ENCODE measurements at regions not wholly inside any gene's neighbourhood (a gene's known extent, or its start where the extent isn't known, plus 50 kb on each side); places are given as distances from the start of the nearest gene placed in this dataset.

DNA sequence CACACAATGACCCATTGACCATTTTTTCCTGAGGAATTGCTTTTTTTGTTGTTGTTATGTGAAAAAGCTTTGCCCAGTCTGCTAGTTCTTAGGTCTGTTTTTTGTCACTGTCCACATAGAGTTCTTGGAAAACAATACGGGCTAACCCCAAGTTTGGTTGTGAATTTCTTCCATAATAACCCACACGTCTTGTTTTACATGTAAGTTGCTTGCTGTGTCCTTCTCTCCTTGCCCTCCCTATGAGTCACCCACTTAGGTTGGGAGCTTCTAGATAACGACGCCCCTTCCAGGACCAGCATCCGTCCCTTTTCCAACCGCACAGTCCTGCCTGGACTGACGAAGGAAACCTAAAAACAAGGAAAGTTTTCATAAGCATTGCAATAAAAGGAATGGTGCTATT, 175.3 kb upstream of the HS3ST3A1 start:
- Histone ChIP-seq H3K9ac (ENCODE audit: low read depth in 1 of 2, low read length in 2 of 2) (no peak overlapping the region), H3K9me3 (ENCODE audit: control insufficient read depth in 1 of 2, low read length in 2 of 2) (peaks cover 0 to 5% of the 10 kb centered on the region in 2 donors), H3K4me1 (ENCODE audit: control insufficient read depth in 1 of 2, insufficient read depth in 2 of 2, low read length in 2 of 2) (no peaks in the 10 kb centered on the region), H3K36me3 (ENCODE audit: control insufficient read depth in 1 of 2, insufficient read depth in 2 of 2, low read length in 2 of 2) (no peaks in the 10 kb centered on the region), H3K27ac (ENCODE audit: low read depth, low read length) (no peak overlapping the region), H3K4me3 (ENCODE audit: low read depth in 1 of 2, low read length in 2 of 2) (no peak overlapping the region), H3K27me3 (ENCODE audit: control insufficient read depth in 1 of 2, insufficient read depth in 2 of 2, low read length in 2 of 2) (no peaks in the 10 kb centered on the region)

DNA sequence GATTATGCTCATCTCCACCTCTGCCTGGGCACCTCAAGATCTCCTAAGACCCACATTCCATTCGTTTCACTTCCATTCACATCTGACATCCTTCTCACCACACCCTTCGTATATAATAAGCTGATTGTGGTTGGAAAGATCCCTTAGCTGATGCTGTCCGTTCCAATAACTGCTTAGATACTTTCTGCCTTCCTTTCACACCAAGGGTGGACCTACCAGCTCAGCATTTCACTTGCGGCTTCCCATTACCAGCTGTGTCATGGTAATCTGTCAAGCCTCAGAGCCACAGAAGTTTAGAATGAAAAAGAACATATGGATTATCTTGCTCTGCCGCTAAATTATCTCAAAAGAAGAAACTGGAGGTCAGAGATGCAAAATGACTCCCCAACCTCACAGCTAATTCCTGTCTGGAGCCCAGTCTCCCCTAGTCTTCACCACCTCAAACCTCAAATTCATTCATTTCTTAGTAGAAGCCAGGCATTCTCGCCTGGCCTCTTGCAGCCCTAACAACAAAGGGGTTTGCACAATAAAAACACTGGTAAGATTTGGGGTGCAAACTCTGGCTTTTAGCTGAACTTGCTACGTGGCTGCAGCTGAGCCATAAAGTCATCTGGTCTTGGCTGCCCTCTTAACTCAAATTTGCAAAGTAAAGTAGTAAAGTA, 182.8 kb upstream of the HS3ST3A1 start:
- Histone ChIP-seq H3K36me3 (ENCODE audit: control insufficient read depth in 1 of 2, insufficient read depth in 2 of 2, low read length in 2 of 2) (no peaks in the 10 kb centered on the region), H3K27me3 (ENCODE audit: control insufficient read depth in 1 of 2, insufficient read depth in 2 of 2, low read length in 2 of 2) (no peaks in the 10 kb centered on the region), H3K4me3 (ENCODE audit: low read depth in 1 of 2, low read length in 2 of 2) (no peak overlapping the region), H3K9me3 (ENCODE audit: control insufficient read depth in 1 of 2, low read length in 2 of 2) (peaks cover 0 to 3% of the 10 kb centered on the region in 2 donors), H3K4me1 (ENCODE audit: control insufficient read depth in 1 of 2, insufficient read depth in 2 of 2, low read length in 2 of 2) (no peaks in the 10 kb centered on the region), H3K9ac (ENCODE audit: low read depth in 1 of 2, low read length in 2 of 2) (no peak overlapping the region), H3K27ac (ENCODE audit: low read depth, low read length) (no peak overlapping the region)

DNA sequence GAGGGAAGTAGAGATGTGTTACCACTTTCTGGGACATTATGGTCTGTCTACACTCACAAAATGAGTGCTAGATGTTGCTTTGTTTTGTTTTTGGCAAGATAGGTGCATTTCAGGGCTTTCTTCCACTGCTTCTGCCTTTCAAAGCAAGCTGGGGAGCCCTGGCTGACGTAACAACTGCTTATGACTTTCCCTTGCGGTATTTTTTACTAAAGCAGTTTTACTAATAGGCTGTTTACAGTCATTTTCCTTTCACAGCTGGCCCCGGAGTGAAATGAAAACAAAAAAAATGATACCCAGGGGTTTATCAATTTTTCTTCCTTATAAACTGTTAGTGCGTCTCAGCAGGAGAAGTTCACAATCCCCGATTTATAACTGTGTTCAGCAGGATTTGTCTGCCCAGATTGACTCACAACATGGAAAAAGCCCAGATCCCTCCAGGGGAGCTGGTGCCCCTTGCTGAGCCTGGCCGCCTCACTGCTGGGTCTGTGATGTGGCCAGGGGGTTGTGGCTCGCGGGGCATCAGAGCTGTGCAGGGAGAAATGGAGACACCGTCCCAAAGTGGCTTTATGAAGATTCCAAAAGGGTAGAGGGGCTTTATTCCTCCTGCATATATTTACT, 184.4 kb upstream of the HS3ST3A1 start:
- Histone ChIP-seq H3K9me3 (ENCODE audit: control insufficient read depth in 1 of 2, low read length in 2 of 2) (no peaks in the 10 kb centered on the region), H3K27ac (ENCODE audit: low read depth, low read length) (no peak overlapping the region), H3K36me3 (ENCODE audit: control insufficient read depth in 1 of 2, insufficient read depth in 2 of 2, low read length in 2 of 2) (no peaks in the 10 kb centered on the region), H3K4me1 (ENCODE audit: control insufficient read depth in 1 of 2, insufficient read depth in 2 of 2, low read length in 2 of 2) (no peaks in the 10 kb centered on the region), H3K27me3 (ENCODE audit: control insufficient read depth in 1 of 2, insufficient read depth in 2 of 2, low read length in 2 of 2) (no peaks in the 10 kb centered on the region), H3K4me3 (ENCODE audit: low read depth in 1 of 2, low read length in 2 of 2) (no peak overlapping the region), H3K9ac (ENCODE audit: low read depth in 1 of 2, low read length in 2 of 2) (no peak overlapping the region)

DNA sequence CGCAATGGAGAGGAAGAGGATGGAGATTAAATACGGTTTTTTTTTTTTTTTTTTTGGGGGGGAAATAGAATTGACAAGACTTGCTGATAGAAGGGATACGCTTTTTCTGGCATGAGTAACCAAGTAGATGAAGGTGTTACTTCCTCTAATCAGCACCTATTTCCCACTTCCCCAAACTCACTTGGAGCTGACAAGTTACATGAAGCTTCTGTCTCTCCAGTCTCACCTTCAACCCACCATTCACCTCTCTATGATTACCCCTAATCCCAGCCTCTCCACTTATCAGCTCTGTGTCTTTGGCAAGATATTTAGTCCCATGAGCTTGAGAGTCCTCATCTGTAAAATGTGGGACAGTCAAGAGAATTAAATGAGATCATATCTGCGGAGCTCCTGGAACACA, 185.9 kb upstream of the HS3ST3A1 start:
- Histone ChIP-seq H3K36me3 (ENCODE audit: control insufficient read depth in 1 of 2, insufficient read depth in 2 of 2, low read length in 2 of 2) (no peaks in the 10 kb centered on the region), H3K4me3 (ENCODE audit: low read depth in 1 of 2, low read length in 2 of 2) (no peak overlapping the region), H3K4me1 (ENCODE audit: control insufficient read depth in 1 of 2, insufficient read depth in 2 of 2, low read length in 2 of 2) (no peaks in the 10 kb centered on the region), H3K9ac (ENCODE audit: low read depth in 1 of 2, low read length in 2 of 2) (no peak overlapping the region), H3K27me3 (ENCODE audit: control insufficient read depth in 1 of 2, insufficient read depth in 2 of 2, low read length in 2 of 2) (no peaks in the 10 kb centered on the region), H3K27ac (ENCODE audit: low read depth, low read length) (no peak overlapping the region), H3K9me3 (ENCODE audit: control insufficient read depth in 1 of 2, low read length in 2 of 2) (no peaks in the 10 kb centered on the region)

DNA sequence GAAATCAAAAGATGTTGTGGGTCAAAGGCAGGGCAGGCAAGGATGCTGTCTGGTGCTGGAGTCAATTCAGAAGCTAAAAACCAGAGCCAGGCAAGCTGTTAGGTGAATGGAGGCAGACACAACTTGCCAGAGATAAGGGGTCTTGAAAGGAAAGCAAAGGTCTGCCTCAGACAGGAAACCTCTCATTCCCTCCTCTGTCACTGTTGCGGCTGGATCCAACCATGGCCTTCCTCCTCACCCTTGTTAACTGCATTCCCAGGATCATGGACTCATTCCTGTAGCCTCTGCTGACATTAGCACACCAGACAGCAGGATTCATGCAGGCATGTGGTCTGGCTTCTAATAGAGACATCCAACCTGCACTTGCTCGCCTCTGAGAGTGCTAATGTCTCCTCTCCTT, 186.7 kb upstream of the HS3ST3A1 start:
- H3K4me3 ChIP-seq (ENCODE audit: low read depth in 1 of 2, low read length in 2 of 2): no peak overlapping the region
- H3K9me3 ChIP-seq (ENCODE audit: control insufficient read depth in 1 of 2, low read length in 2 of 2): no peaks in the 10 kb centered on the region
- H3K4me1 ChIP-seq (ENCODE audit: control insufficient read depth in 1 of 2, insufficient read depth in 2 of 2, low read length in 2 of 2): no peaks in the 10 kb centered on the region
- no peak overlapping the region for H3K9ac ChIP-seq (ENCODE audit: low read depth in 1 of 2, low read length in 2 of 2)
- H3K36me3 ChIP-seq (ENCODE audit: control insufficient read depth in 1 of 2, insufficient read depth in 2 of 2, low read length in 2 of 2): no peaks in the 10 kb centered on the region
- no peak overlapping the region for H3K27ac ChIP-seq (ENCODE audit: low read depth, low read length)
- H3K27me3 ChIP-seq (ENCODE audit: control insufficient read depth in 1 of 2, insufficient read depth in 2 of 2, low read length in 2 of 2): no peaks in the 10 kb centered on the region

DNA sequence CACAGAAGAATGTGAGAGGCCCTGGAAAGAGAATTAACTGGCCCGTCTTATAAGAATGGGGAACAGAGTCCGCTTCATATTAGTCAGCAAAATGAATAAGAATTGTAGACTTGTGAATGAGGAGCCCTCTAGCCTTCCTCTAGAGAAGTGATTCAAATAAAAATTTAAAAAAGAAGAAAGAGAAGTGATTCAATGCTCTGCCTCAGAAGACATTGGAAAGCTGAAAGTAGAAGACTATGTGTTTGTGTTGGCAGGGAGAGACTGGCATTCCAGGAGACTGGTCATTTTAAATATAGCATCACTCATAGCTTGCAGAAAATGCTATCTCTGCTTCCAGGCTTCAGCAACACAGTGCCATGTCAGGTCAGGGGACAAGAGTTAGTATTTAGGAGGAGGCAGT, 190.6 kb upstream of the HS3ST3A1 start:
- H3K27me3 ChIP-seq (ENCODE audit: control insufficient read depth in 1 of 2, insufficient read depth in 2 of 2, low read length in 2 of 2): no peaks in the 10 kb centered on the region
- no peaks in the 10 kb centered on the region for H3K36me3 ChIP-seq (ENCODE audit: control insufficient read depth in 1 of 2, insufficient read depth in 2 of 2, low read length in 2 of 2)
- H3K4me3 ChIP-seq (ENCODE audit: low read depth in 1 of 2, low read length in 2 of 2): no peak overlapping the region
- no peak overlapping the region for H3K27ac ChIP-seq (ENCODE audit: low read depth, low read length)
- no peaks in the 10 kb centered on the region for H3K9me3 ChIP-seq (ENCODE audit: control insufficient read depth in 1 of 2, low read length in 2 of 2)
- no peaks in the 10 kb centered on the region for H3K4me1 ChIP-seq (ENCODE audit: control insufficient read depth in 1 of 2, insufficient read depth in 2 of 2, low read length in 2 of 2)
- H3K9ac ChIP-seq (ENCODE audit: low read depth in 1 of 2, low read length in 2 of 2): no peak overlapping the region

DNA sequence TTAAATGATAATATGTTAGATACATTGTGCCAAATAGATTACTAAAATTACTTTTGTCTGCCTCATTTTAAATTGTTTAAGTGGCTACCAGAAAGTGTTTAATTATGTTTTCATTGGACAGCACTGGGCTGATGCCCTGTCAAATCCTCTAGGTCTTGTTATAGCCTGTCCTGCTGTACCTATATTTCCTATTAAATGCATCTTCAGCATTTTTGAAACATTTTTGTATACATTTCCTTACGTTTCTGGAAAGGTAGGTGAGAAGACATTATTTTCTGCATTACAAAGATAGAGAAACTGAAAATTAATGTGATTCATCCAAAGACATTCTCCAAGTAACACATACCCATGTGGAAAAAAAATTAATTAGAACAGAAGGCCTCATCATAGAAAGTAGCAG, 192.2 kb upstream of the HS3ST3A1 start:
- no peak overlapping the region for H3K9ac ChIP-seq (ENCODE audit: low read depth in 1 of 2, low read length in 2 of 2)
- H3K4me3 ChIP-seq (ENCODE audit: low read depth in 1 of 2, low read length in 2 of 2): no peak overlapping the region
- H3K36me3 ChIP-seq (ENCODE audit: control insufficient read depth in 1 of 2, insufficient read depth in 2 of 2, low read length in 2 of 2): no peaks in the 10 kb centered on the region
- H3K27ac ChIP-seq (ENCODE audit: low read depth, low read length): no peak overlapping the region
- H3K4me1 ChIP-seq (ENCODE audit: control insufficient read depth in 1 of 2, insufficient read depth in 2 of 2, low read length in 2 of 2): no peaks in the 10 kb centered on the region
- H3K9me3 ChIP-seq (ENCODE audit: control insufficient read depth in 1 of 2, low read length in 2 of 2): no peaks in the 10 kb centered on the region
- H3K27me3 ChIP-seq (ENCODE audit: control insufficient read depth in 1 of 2, insufficient read depth in 2 of 2, low read length in 2 of 2): no peaks in the 10 kb centered on the region

DNA sequence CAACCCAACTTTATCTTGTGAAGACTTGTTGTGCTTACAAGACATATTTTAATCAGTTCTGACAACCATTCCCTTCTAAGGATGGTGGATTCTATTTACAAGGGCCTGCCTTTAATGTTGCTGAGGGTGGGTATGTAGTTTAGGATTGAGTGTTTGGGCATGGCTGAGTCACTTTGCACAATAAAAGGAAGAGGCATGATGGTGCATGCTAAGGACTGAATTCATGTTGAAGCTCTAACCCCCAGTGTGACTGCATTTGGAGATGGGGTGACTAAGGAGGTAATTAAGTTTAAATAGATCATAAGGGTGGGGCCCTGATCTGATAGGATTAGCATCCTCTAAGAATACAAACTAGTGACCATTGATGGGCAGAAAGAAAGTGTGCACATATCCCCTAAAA, 196.1 kb upstream of the HS3ST3A1 start:
- Histone ChIP-seq H3K36me3 (ENCODE audit: control insufficient read depth in 1 of 2, insufficient read depth in 2 of 2, low read length in 2 of 2) (no peaks in the 10 kb centered on the region), H3K9ac (ENCODE audit: low read depth in 1 of 2, low read length in 2 of 2) (no peak overlapping the region), H3K4me1 (ENCODE audit: control insufficient read depth in 1 of 2, insufficient read depth in 2 of 2, low read length in 2 of 2) (no peaks in the 10 kb centered on the region), H3K27me3 (ENCODE audit: control insufficient read depth in 1 of 2, insufficient read depth in 2 of 2, low read length in 2 of 2) (no peaks in the 10 kb centered on the region), H3K4me3 (ENCODE audit: low read depth in 1 of 2, low read length in 2 of 2) (no peak overlapping the region), H3K9me3 (ENCODE audit: control insufficient read depth in 1 of 2, low read length in 2 of 2) (no peaks in the 10 kb centered on the region), H3K27ac (ENCODE audit: low read depth, low read length) (no peak overlapping the region)

DNA sequence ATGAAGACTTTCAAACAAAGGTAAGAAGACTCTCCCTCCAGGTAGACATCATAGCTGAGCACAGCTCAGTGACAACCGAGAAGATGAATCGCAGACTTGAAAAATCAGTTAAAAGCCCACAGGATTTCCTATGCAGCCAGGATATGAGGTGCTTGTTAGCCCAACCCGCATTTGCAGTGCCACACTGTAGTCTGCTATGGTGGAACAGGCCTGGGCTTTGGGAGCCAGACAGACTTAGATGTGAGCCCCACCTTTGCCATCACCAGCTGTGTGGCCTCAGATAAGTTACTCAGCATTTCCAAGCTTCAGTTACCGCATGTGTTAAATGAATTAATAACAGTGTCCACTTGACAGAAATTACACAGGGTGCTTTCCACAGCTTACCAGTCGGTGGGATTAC, 204.4 kb upstream of the HS3ST3A1 start:
- no peaks in the 10 kb centered on the region for H3K27me3 ChIP-seq (ENCODE audit: control insufficient read depth in 1 of 2, insufficient read depth in 2 of 2, low read length in 2 of 2)
- no peaks in the 10 kb centered on the region for H3K36me3 ChIP-seq (ENCODE audit: control insufficient read depth in 1 of 2, insufficient read depth in 2 of 2, low read length in 2 of 2)
- H3K27ac ChIP-seq (ENCODE audit: low read depth, low read length): no peak overlapping the region

DNA sequence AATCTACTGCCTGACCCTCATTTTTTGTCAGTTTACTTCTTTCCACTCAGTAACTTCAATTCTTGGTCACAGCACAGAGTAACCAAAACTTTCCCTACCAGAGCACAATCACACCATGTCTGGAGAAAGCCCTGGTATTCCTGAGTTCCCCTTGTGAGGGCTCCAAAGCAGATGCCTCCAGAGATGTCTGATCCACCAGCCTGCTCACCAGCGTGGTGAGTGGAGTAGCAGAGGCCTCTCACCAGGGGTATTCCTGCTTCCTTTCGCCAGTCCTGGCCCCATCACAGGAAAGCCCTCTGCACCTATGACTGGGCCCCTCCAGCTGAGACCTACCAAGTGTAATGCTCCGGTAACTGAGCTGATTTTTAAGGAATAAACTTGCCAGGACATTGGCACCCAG, 205.4 kb upstream of the HS3ST3A1 start:
- no peaks in the 10 kb centered on the region for H3K4me1 ChIP-seq (ENCODE audit: control insufficient read depth in 1 of 2, insufficient read depth in 2 of 2, low read length in 2 of 2)
- H3K27me3 ChIP-seq (ENCODE audit: control insufficient read depth in 1 of 2, insufficient read depth in 2 of 2, low read length in 2 of 2): no peaks in the 10 kb centered on the region
- no peak overlapping the region for H3K4me3 ChIP-seq (ENCODE audit: low read depth in 1 of 2, low read length in 2 of 2)
- H3K36me3 ChIP-seq (ENCODE audit: control insufficient read depth in 1 of 2, insufficient read depth in 2 of 2, low read length in 2 of 2): no peaks in the 10 kb centered on the region
- no peaks in the 10 kb centered on the region for H3K9me3 ChIP-seq (ENCODE audit: control insufficient read depth in 1 of 2, low read length in 2 of 2)
- no peak overlapping the region for H3K9ac ChIP-seq (ENCODE audit: low read depth in 1 of 2, low read length in 2 of 2)
- no peak overlapping the region for H3K27ac ChIP-seq (ENCODE audit: low read depth, low read length)

More for the DNA sequence above, 204.4 kb upstream of the HS3ST3A1 start:
- Histone ChIP-seq H3K4me3 (ENCODE audit: low read depth in 1 of 2, low read length in 2 of 2) (no peak overlapping the region), H3K9me3 (ENCODE audit: control insufficient read depth in 1 of 2, low read length in 2 of 2) (no peaks in the 10 kb centered on the region), H3K4me1 (ENCODE audit: control insufficient read depth in 1 of 2, insufficient read depth in 2 of 2, low read length in 2 of 2) (no peaks in the 10 kb centered on the region), H3K9ac (ENCODE audit: low read depth in 1 of 2, low read length in 2 of 2) (no peak overlapping the region)

Data from duodenal mucosa (tissue), 2 donors.